Gastrocnemius medialis (tissue), 4 donors: ENCODE measurements at regions not wholly inside any gene's neighbourhood (a gene's known extent, or its start where the extent isn't known, plus 50 kb on each side); places are given as distances from the start of the nearest gene placed in this dataset.

Source experiments
- CTCF ChIP-seq, 5 experiments: fragments of 450-650 bp in 3 of 5; fragments of 200-600 bp in 2 of 5; sonication (generic) in 2 of 5; IDR thresholded peaks in 4 of 5; conservative IDR thresholded peaks in 1 of 5; 1 replicate in 4 of 5; 2 replicates in 1 of 5; pipeline ENCODE4 v1.5.1; 2016 to 2019; ENCODE audit warnings: antibody characterized with exemption in 5 of 5, mild to moderate bottlenecking in 3 of 5, moderate library complexity in 3 of 5
- POLR2A ChIP-seq, 2 donors: fragments of 450-650 bp; IDR thresholded peaks; one replicate each; pipeline ENCODE4 v1.6.1; 2017; ENCODE audit warnings: antibody characterized with exemption in 2 of 2, mild to moderate bottlenecking in 2 of 2, moderate library complexity in 2 of 2

- TF ChIP-seq CTCF (IDR thresholded peaks at IDR 0.05 in 4 of 5, conservative IDR thresholded peaks at IDR 0.05 in 1 of 5) (no peak), POLR2A (IDR thresholded peaks at IDR 0.05) (no peak)
Observed at GRCh38 chr18:28313602-28314001, 136.7 kb upstream of the CDH2 start.
